ENCODE measurements at regions not wholly inside any gene's neighbourhood (a gene's known extent, or its start where the extent isn't known, plus 50 kb on each side); places are given as distances from the start of the nearest gene placed in this dataset.

DNA sequence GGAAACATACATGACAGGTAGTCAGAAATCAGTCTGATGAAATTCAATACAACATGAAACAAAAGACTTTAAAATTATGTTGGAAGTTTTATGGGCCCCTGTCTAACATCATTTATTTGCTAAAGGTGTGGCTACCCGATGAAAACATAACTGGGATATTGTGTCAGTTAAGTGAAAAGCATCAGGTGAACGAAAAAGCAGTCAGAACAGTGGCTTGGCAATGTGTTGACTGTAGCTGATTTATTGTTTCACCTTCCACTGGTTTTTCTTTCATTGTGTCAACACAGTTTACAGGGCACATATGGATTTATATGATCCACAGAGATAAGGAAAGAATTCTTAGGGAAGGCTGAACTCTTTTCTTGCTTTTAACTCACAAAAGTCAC is 429.6 kb upstream of the ZNF608 start:
- H3K4me1 ChIP-seq (ENCODE audit: control insufficient read depth, extremely low read depth, insufficient read depth, low read length) = no peaks in the 10 kb centered on the region
- TF ChIP-seq MYC (IDR thresholded peaks at IDR 0.05; ENCODE audit: low read depth, low read length) = no peak
- no peak for TF ChIP-seq EZH2 (IDR thresholded peaks at IDR 0.05; ENCODE audit: borderline replicate concordance, low read depth, low read length, severe bottlenecking)
- TF ChIP-seq FOS (IDR thresholded peaks at IDR 0.05; ENCODE audit: borderline replicate concordance, insufficient read depth, low read length) = no peak
- TF ChIP-seq, protein P1, sequence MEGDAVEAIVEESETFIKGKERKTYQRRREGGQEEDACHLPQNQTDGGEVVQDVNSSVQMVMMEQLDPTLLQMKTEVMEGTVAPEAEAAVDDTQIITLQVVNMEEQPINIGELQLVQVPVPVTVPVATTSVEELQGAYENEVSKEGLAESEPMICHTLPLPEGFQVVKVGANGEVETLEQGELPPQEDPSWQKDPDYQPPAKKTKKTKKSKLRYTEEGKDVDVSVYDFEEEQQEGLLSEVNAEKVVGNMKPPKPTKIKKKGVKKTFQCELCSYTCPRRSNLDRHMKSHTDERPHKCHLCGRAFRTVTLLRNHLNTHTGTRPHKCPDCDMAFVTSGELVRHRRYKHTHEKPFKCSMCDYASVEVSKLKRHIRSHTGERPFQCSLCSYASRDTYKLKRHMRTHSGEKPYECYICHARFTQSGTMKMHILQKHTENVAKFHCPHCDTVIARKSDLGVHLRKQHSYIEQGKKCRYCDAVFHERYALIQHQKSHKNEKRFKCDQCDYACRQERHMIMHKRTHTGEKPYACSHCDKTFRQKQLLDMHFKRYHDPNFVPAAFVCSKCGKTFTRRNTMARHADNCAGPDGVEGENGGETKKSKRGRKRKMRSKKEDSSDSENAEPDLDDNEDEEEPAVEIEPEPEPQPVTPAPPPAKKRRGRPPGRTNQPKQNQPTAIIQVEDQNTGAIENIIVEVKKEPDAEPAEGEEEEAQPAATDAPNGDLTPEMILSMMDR (IDR thresholded peaks at IDR 0.05; ENCODE audit: extremely low read depth in 1 of 2, insufficient read depth in 1 of 2, low read depth in 1 of 2, low read length in 2 of 2) = no peak
- no peak for TF ChIP-seq POLR2AphosphoS5 (IDR thresholded peaks at IDR 0.05; ENCODE audit: insufficient read depth, low read depth, low read length)
- TF ChIP-seq, protein P2, sequence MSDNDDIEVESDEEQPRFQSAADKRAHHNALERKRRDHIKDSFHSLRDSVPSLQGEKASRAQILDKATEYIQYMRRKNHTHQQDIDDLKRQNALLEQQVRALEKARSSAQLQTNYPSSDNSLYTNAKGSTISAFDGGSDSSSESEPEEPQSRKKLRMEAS (IDR thresholded peaks at IDR 0.05; ENCODE audit: insufficient read depth, insufficient read length) = no peak
- no peak for TF ChIP-seq POLR2A (IDR thresholded peaks at IDR 0.05; ENCODE audit: low read depth, low read length)
- no peak for TF ChIP-seq JUN (IDR thresholded peaks at IDR 0.05; ENCODE audit: borderline replicate concordance, insufficient read depth, insufficient read length, low read depth)
- TF ChIP-seq GATA2 (IDR thresholded peaks at IDR 0.05; ENCODE audit: insufficient read depth, insufficient read length, low read depth, low read length) = no peak
- no peak overlapping the region for H3K27ac ChIP-seq (ENCODE audit: insufficient read depth, low read depth, low read length)
- H3K79me2 ChIP-seq (ENCODE audit: control insufficient read depth, insufficient read depth, low read length) = no peaks in the 10 kb centered on the region
- H3K9me1 ChIP-seq (replicated peaks; ENCODE audit: control insufficient read depth, extremely low read depth, insufficient read depth, low read length) = no peaks in the 10 kb centered on the region
- no peak overlapping the region for H3K4me2 ChIP-seq (ENCODE audit: insufficient read depth, low read length)
- ChIA-PET CTCF (no interaction called here), POLR2A (no interaction called here)
- H3K9me3 ChIP-seq (replicated peaks; ENCODE audit: control insufficient read depth, insufficient read depth, low read length) = no peaks in the 10 kb centered on the region
- H4K20me1 ChIP-seq (replicated peaks; ENCODE audit: control insufficient read depth, extremely low read depth, insufficient read depth, low read length) = no peaks in the 10 kb centered on the region
- intact Hi-C loops (cut with micrococcal nuclease) = no loop called here
- no peaks in the 10 kb centered on the region for H3K27me3 ChIP-seq (ENCODE audit: control insufficient read depth in 2 of 2, insufficient read depth in 2 of 2, low read length in 2 of 2)
- no peak for FAIRE-seq
- dilution Hi-C loops (cut with MboI; ENCODE audit: extremely low pct_ligation_motif_present, low sequenced_read_pairs) = no loop called here
- no peak overlapping the region for H3K4me3 ChIP-seq (replicated peaks in 1 of 3; ENCODE audit: insufficient read depth in 1 of 3, low read depth in 1 of 3, low read length in 3 of 3)
- DNase-seq (ENCODE audit: low read depth, low spot score) = no peak
- no peak overlapping the region for H3K9ac ChIP-seq (replicated peaks; ENCODE audit: extremely low read depth, insufficient read depth, low read length)
- no peaks in the 10 kb centered on the region for H3K36me3 ChIP-seq (ENCODE audit: control insufficient read depth in 2 of 2, extremely low read depth in 1 of 2, insufficient read depth in 2 of 2, low read length in 2 of 2)
- no peak overlapping the region for H2AFZ ChIP-seq (ENCODE audit: low read depth, low read length)
- BruUV-seq (replicated peaks) = no TSS peak

Data from endothelial cell of umbilical vein (primary cell).